Neural cell (in vitro differentiated cells): ENCODE measurements at regions not wholly inside any gene's neighbourhood (a gene's known extent, or its start where the extent isn't known, plus 50 kb on each side); places are given as distances from the start of the nearest gene placed in this dataset.

Source experiments
- H2AFZ ChIP-seq: fragments of 200-600, 300-800 bp; sonication (generic), shearing (Covaris generic); 2 replicates; pipeline ENCODE4 v1.6.0; 2014; ENCODE audit warnings: low read depth, mild to moderate bottlenecking, antibody characterized with exemption, low read length, moderate library complexity
- H3F3A ChIP-seq: fragments of 200-600 bp; shearing (Covaris generic); 2 replicates; pipeline ENCODE4 v1.6.1; 2016; ENCODE audit warnings: mild to moderate bottlenecking, moderate library complexity, mixed read lengths, antibody characterized with exemption, low read length; ENCODE audit not compliant: insufficient read depth, poor library complexity, severe bottlenecking
- H3K27ac ChIP-seq: fragments of 200-600, 300-800 bp; sonication (generic), shearing (Covaris generic); 2 replicates; pipeline ENCODE4 v1.5.1; 2014; ENCODE audit warnings: mild to moderate bottlenecking, low read length, moderate library complexity
- H3K27me3 ChIP-seq: fragments of 300-800, 200-600 bp; sonication (generic), shearing (Covaris generic); 2 replicates; pipeline ENCODE4 v1.6.0; 2014; ENCODE audit warnings: mild to moderate bottlenecking, low read depth, low read length, moderate library complexity; ENCODE audit not compliant: insufficient read depth
- H3K36me3 ChIP-seq: fragments of 300-800, 200-600 bp; sonication (generic), shearing (Covaris generic); 2 replicates; pipeline ENCODE4 v1.5.1; 2014; ENCODE audit warnings: mild to moderate bottlenecking, antibody characterized with exemption, low read length, moderate library complexity; ENCODE audit not compliant: insufficient read depth
- H3K4me2 ChIP-seq: fragments of 300-800, 200-600 bp; sonication (generic), shearing (Covaris generic); 2 replicates; pipeline ENCODE4 v1.6.0; 2014; ENCODE audit warnings: mild to moderate bottlenecking, low read length
- H3K4me3 ChIP-seq: fragments of 300-800, 200-600 bp; sonication (generic), shearing (Covaris generic); 2 replicates; pipeline ENCODE4 v1.5.1; 2014; ENCODE audit warnings: mild to moderate bottlenecking, low read length, moderate library complexity
- H3K79me2 ChIP-seq: fragments of 200-600 bp; shearing (Covaris generic); replicated peaks from 2 replicates; pipeline ENCODE4 v1.6.0; 2014; ENCODE audit warnings: mild to moderate bottlenecking, low read length, moderate library complexity; ENCODE audit not compliant: insufficient read depth
- H3K9ac ChIP-seq: fragments of 300-800, 200-600 bp; sonication (generic), shearing (Covaris generic); 2 replicates; pipeline ENCODE4 v1.6.1; 2016; ENCODE audit warnings: mild to moderate bottlenecking, low read length, mixed read lengths
- H3K9me2 ChIP-seq: fragments of 200-600 bp; shearing (Covaris generic); 2 replicates; pipeline ENCODE4 v1.6.1; 2016; ENCODE audit warnings: mild to moderate bottlenecking, low read length, mixed read lengths; ENCODE audit not compliant: insufficient read depth
- H3K9me3 ChIP-seq: fragments of 200-600, 300-800 bp; sonication (generic), shearing (Covaris generic); 2 replicates; pipeline ENCODE4 v1.6.1; 2016; ENCODE audit warnings: mild to moderate bottlenecking, mixed run types, low read length, moderate library complexity, mixed read lengths
- H4K20me1 ChIP-seq: fragments of 200-600 bp; shearing (Covaris generic); 2 replicates; pipeline ENCODE4 v1.6.1; 2016; ENCODE audit warnings: mild to moderate bottlenecking, mixed run types; ENCODE audit not compliant: insufficient read depth
- CTCF ChIP-seq: fragments of 450-650 bp; IDR thresholded peaks from 2 replicates; pipeline ENCODE4 v1.5.1; 2014; ENCODE audit warnings: antibody characterized with exemption, mild to moderate bottlenecking, moderate library complexity; ENCODE audit not compliant: poor library complexity, severe bottlenecking
- EP300 ChIP-seq: fragments of 450-650 bp; conservative IDR thresholded peaks from 2 replicates; pipeline ENCODE4 v1.6.1; 2014; ENCODE audit warnings: antibody characterized with exemption, mild to moderate bottlenecking, moderate library complexity; ENCODE audit not compliant: poor library complexity, severe bottlenecking
- EZH2 ChIP-seq: fragments of 200-600, 300-800 bp; shearing (Covaris generic), sonication (generic); IDR thresholded peaks from 2 replicates; pipeline ENCODE4 v1.6.1; 2014; ENCODE audit warnings: antibody characterized with exemption, low read length, borderline replicate concordance, mild to moderate bottlenecking; ENCODE audit not compliant: insufficient read depth, poor library complexity, severe bottlenecking
- MXI1 ChIP-seq: fragments of 450-650 bp; conservative IDR thresholded peaks from 2 replicates; pipeline ENCODE4 v1.6.1; 2014; ENCODE audit warnings: antibody characterized with exemption, mild to moderate bottlenecking; ENCODE audit not compliant: poor library complexity, severe bottlenecking
- POLR2AphosphoS5 ChIP-seq: IDR thresholded peaks from 2 replicates; pipeline ENCODE4 v1.6.1; 2012
- RAD21 ChIP-seq: fragments of 450-650 bp; conservative IDR thresholded peaks from 2 replicates; pipeline ENCODE4 v1.6.1; 2014; ENCODE audit warnings: antibody characterized with exemption, mild to moderate bottlenecking, moderate library complexity
- REST ChIP-seq: IDR thresholded peaks from 2 replicates; pipeline ENCODE4 v1.6.1; 2012; ENCODE audit warnings: borderline replicate concordance
- SMC3 ChIP-seq: fragments of 450-650 bp; conservative IDR thresholded peaks from 2 replicates; pipeline ENCODE4 v1.6.1; 2014; ENCODE audit warnings: antibody characterized with exemption, mild to moderate bottlenecking, moderate library complexity; ENCODE audit not compliant: poor library complexity
- TAF1 ChIP-seq: IDR thresholded peaks from 2 replicates; pipeline ENCODE4 v1.6.1; 2012; ENCODE audit warnings: low read depth

- TF ChIP-seq SMC3 (no peak), REST (no peak), POLR2AphosphoS5 (no peak), EP300 (no peak), MXI1 (no peak), RAD21 (no peak), CTCF (no peak), TAF1 (no peak), EZH2 (no peak)
- Histone ChIP-seq H3K9me3 (no peaks in the 10 kb centered on the region), H3K79me2 (no peaks in the 10 kb centered on the region), H3K27ac (no peak overlapping the region), H4K20me1 (no peaks in the 10 kb centered on the region), H3K9ac (no peak overlapping the region), H3K4me2 (no peak overlapping the region), H3F3A (no peaks in the 10 kb centered on the region), H3K4me3 (no peak overlapping the region), H3K36me3 (no peaks in the 10 kb centered on the region), H2AFZ (no peak overlapping the region), H3K27me3 (no peaks in the 10 kb centered on the region), H3K9me2 (no peaks in the 10 kb centered on the region)
Measured at GRCh38 chr4:125838202-125838601, 523.4 kb downstream of the FAT4 start.

- no peaks in the 10 kb centered on the region for H3K27me3 ChIP-seq
- no peak overlapping the region for H3K4me2 ChIP-seq
- no peaks in the 10 kb centered on the region for H3K79me2 ChIP-seq
- no peak overlapping the region for H3K4me3 ChIP-seq
- no peaks in the 10 kb centered on the region for H3K9me3 ChIP-seq
- no peak for TF ChIP-seq SMC3
- no peak for TF ChIP-seq POLR2AphosphoS5
- TF ChIP-seq REST = no peak
- TF ChIP-seq EZH2 = no peak
- no peak for TF ChIP-seq EP300
- TF ChIP-seq MXI1 = no peak
- H3K9me2 ChIP-seq = no peaks in the 10 kb centered on the region
- H3K36me3 ChIP-seq = no peaks in the 10 kb centered on the region
- H3K27ac ChIP-seq = no peak overlapping the region
- no peak overlapping the region for H3K9ac ChIP-seq
- H4K20me1 ChIP-seq = no peaks in the 10 kb centered on the region
- H2AFZ ChIP-seq = no peak overlapping the region
- H3F3A ChIP-seq = no peaks in the 10 kb centered on the region
Measured at GRCh38 chr4:125838924-125839323, 524.2 kb downstream of the FAT4 start.
